ENCODE measurements at regions not wholly inside any gene's neighbourhood (a gene's known extent, or its start where the extent isn't known, plus 50 kb on each side); places are given as distances from the start of the nearest gene placed in this dataset.

DNA sequence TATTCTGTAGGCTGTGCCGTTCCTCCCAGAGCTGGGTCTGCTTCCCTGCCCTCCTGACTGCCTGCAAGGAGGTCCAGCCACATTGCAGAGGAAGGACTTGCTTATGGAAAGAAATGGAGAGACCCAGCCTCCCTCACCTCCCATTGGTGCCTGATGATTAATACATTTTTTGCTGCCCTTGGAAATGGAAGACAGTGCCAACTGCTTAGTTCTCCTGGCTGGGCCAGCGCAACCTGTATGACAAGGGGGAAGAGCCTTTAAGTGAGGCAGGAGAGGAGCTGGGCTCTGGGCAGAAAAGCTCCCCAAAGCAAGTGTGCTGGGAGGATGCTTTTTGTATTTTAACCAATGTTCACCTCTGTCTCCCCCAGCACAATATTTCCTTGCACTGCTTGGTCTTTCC lies 238.5 kb downstream of the SOX9 start:
- TF ChIP-seq, protein P1, sequence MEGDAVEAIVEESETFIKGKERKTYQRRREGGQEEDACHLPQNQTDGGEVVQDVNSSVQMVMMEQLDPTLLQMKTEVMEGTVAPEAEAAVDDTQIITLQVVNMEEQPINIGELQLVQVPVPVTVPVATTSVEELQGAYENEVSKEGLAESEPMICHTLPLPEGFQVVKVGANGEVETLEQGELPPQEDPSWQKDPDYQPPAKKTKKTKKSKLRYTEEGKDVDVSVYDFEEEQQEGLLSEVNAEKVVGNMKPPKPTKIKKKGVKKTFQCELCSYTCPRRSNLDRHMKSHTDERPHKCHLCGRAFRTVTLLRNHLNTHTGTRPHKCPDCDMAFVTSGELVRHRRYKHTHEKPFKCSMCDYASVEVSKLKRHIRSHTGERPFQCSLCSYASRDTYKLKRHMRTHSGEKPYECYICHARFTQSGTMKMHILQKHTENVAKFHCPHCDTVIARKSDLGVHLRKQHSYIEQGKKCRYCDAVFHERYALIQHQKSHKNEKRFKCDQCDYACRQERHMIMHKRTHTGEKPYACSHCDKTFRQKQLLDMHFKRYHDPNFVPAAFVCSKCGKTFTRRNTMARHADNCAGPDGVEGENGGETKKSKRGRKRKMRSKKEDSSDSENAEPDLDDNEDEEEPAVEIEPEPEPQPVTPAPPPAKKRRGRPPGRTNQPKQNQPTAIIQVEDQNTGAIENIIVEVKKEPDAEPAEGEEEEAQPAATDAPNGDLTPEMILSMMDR (conservative IDR thresholded peaks at IDR 0.05; ENCODE audit: low read depth, low read length): no peak
- TF ChIP-seq EZH2 (IDR thresholded peaks at IDR 0.05; ENCODE audit: borderline replicate concordance, low read depth, low read length, poor library complexity, severe bottlenecking): no peak

Data from A673 (cell line).